HG02885 (cell line): ENCODE measurements at regions not wholly inside any gene's neighbourhood (a gene's known extent, or its start where the extent isn't known, plus 50 kb on each side); places are given as distances from the start of the nearest gene placed in this dataset.

Source experiments
- ATAC-seq: cut with Tn5 transposase; IDR thresholded peaks from one replicate; pipeline ENCODE4 v1.9.1; 2021; ENCODE audit warnings: mild to moderate bottlenecking; ENCODE audit not compliant: unreplicated experiment, poor library complexity

DNA sequence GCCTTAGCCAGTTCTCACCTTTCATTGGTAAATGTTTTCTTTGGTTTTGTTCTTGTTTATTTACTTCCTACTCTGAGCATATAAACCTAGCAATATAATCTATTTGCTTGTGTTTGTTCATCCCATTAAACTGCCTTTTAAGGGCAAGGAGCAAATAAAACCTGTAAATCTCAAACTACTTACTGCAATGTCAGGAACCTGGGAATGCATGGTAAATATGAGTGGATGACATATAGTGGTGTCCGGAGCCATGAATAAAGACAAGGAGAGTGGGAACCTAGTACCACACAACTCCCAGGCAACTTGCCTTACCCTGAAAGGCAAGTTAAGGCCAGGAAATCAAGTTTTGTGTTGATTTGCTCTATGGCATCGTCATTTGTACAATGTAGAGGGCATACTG is 1133.7 kb upstream of the NCAM2 start:
- no peak for ATAC-seq

DNA sequence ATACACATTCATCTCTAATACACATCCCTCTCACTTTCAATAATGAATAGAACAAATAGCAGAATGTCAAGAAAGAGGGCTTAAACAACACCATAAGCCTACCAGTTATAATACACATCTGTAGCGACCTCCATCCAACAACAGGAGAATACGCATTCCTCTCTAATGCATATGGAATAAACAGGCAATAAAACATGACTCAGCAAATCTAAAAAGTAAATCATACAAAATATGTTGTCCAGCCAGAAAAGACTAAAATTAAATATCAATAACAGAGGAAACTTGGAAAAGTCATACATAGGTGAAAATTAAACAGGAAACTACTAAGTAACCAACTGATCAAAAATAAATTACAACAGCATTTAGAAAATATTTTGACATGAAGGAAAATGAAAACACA is 1127.5 kb upstream of the NCAM2 start:
- no peak for ATAC-seq

DNA sequence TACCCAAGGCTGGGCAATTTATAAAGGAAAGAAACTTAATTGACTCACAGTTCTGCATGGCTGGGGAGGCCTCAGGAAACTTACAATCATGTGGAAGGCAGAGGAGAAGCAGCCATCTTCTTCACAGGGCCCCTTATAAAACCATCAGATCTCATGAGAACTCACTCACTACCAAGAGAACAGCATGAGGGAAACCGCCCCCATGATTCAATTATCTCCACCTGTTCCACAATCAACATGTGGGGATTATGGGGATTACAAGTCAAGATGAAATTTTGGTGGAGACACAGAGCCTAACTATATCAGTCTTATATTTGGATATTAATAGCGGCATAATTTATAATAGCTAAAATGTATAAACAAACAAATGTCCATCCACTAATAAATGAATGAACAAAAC is 1123.7 kb upstream of the NCAM2 start:
- ATAC-seq, result no peak

DNA sequence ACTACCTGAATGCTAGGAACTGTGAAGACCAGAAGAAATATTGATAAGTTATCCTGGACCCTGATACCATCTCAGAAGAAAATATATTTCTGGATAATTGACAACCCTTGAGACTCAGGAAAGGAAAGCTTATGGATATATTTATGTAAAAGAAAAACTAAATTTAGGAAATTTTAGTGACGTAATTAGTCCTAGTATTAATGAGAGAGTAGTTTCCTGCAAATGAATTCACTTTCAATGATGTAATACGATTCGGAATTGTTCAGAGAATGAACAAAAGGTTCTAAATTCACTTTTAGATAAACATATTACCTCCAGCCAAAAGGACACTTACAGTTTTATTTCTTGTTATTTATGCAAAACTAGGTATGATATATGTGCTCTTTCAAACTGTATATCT is 1120.1 kb upstream of the NCAM2 start:
- ATAC-seq, result no peak

DNA sequence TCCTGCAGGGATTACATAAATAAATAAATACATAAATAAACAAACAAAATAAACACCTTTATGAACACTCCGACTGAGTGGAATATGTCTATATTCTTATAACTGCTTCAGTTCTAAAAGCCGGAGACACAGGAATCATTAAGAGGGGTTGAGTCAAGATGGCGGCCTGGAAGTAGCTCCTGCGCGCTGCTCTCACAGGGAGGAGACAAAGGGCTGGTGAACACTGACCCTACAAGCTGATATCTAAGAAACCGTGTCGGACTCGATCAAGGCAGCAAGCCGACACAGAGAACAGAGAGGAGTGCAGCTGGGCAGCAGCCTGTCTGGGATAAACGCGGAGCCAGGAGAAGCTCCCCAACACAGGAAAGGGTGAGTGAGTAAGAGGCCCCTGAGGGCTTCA is 1098.6 kb upstream of the NCAM2 start:
- no peak for ATAC-seq

DNA sequence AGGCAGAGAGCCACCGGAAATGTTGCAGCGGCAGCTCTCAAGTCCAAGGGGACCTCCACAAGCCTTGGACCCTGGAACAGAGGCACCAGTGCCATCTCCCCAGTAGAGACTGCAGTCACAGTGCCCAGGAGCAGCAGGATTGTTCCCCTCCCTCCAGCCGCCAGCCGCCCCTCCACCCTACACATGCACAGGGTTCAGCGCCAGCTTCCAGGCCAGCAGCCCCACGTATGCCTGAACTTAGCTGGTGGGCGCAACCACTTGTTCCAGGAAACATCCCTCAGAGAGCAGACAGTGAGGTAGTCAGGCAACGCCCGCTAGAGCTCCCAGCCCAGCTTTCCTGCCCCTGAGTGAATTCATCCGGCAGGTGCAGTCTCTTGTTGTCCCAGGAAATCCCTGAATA is 1098.1 kb upstream of the NCAM2 start:
- no peak for ATAC-seq

DNA sequence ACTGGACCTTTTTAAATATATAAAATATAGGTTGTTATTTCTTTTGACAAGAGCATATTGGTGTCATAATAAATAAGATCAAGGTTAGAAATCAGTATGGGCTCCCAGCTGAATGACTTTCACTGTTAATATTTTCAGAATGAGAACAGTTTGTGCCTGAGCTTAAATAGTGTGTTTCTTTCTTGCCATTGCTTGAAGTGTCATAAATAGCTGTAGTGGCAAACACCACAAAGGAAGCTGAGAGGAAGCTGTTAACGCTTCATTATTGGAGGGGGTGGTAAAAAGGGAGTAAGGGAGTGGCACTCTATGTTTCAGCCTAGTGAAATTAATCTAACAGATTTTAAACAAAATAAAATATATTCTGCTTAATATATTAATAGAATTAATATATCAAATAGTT is 1089.8 kb upstream of the NCAM2 start:
- no peak for ATAC-seq

DNA sequence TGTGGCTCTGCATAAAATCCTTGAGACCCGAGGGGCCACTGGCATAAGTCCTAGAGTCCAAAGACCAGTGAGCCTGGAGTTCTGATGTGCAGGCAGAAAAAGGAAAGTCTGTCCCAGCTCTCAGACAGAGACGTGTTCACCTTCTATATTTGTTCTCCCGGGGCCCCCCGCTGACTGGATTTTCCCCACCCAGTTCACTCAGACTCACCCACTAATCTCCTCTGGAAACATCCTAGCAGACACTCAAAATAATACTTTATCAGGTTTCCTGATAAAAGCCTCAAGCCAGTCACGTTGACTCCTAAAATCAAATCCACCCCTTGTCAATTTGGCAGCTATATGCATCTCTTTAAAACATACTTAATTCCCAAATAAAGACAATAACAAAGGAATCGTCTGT is 1084.2 kb upstream of the NCAM2 start:
- no peak for ATAC-seq

DNA sequence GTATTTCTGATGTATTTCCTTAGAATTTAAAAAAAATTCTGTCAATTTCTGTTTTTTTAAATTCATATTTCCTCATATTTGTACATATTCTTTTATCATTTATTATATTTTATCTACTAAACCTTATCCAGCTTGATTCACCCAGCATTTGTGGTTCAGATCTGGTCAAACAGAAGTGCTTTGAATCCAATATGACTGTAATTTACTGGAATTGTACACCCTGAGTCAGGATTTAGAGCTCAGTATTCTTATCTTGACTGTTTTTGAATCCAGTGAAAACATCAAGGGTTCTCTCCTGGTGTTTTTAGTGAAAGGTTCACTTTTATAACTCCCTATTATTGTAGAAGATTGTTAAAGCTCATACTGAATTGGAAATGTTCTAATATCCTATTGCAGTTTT is 1077.0 kb upstream of the NCAM2 start:
- no peak for ATAC-seq

DNA sequence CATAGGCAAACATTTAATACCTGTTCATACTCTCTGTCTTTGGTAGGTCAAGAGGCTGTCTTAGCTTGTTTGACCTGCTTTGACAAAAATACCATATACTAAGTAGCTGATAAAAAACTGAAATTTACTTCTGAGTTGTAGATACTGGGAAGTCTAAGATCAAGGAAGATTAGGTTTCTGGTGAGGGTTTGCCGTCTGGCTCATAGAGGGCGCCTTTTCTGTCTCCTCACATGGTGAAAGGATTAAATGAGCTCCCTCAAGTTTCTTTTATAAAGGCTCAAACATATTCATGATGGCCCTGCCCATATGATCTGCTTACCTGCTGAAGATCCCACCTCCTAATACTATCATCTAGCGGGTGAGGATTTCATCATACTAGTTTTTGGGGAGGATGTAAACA is 1076.1 kb upstream of the NCAM2 start:
- ATAC-seq, result no peak

DNA sequence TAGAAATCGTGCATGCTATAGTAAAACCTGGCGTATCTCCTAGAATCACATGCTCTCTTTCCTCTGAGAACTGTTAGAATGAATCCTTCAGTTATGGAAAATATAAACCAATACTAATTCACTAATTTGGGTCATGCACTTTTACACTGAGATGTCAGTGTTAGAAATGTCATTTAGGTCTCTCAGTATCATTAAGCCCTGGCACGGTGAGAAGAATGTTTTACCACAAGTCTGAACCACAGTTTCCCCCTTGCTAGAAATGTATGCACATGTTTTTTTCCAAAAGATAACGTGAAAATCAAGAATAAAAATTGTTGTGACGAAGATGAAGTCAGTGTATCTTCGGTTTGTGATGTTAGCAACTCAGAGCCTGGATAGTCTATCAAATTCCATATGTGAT is 1062.7 kb upstream of the NCAM2 start:
- no peak for ATAC-seq

DNA sequence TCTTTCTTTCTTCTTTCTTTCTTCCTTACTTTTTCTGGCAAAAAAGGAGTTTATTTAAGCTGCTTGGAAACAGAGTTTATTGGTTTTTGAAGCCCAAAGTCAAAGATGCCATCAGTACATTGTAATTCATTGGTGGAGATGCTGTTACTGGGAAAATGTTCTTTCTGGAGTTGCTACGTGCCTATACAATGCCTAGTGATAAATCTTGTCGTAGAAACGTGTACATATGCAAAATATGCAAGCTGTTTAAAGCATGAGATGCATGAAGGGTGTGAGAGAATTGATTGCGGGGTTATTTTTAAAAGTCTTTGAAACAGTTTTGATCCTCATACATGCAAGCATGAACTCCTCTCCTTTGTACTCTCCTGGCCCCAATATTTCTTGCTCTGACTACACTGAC is 1060.6 kb upstream of the NCAM2 start:
- ATAC-seq, result no peak

DNA sequence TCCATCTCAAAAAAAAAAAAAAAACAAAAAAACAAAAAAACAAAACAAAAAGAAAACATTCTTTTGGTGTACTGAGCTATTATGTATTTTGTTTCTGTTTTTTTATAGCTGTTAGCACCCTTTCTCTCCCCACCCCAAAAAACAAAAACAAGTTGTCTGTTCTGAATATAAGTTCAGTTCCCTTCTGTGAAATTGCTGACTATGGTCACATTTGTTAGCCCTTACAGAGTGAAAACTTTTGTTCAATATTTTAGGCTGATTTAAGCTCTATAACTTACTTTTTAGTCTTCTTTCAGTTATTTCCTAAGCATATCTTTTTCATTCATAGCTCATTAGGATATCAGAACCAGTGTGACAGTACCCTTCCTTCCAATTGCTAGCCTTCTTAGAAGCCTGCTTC is 1056.6 kb upstream of the NCAM2 start:
- ATAC-seq, result no peak

DNA sequence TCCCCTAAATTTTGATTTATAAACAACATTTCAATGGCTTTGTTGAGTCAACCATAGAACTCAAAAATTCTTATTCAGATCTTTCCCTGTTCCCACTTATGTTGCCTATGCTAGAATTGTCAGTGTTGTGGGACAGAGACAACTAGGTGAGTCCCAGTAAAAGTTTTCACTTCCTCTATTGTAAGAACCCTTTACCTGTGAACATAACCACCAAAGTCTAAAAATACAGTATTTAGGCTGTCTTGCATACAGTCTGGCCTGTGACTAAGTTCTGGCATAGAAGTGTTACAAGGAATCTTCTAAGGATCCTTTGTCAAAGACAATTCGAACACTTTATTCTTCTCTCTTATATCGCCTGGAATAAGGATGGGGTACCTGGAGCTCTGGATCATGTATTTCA is 1047.9 kb upstream of the NCAM2 start:
- no peak for ATAC-seq

DNA sequence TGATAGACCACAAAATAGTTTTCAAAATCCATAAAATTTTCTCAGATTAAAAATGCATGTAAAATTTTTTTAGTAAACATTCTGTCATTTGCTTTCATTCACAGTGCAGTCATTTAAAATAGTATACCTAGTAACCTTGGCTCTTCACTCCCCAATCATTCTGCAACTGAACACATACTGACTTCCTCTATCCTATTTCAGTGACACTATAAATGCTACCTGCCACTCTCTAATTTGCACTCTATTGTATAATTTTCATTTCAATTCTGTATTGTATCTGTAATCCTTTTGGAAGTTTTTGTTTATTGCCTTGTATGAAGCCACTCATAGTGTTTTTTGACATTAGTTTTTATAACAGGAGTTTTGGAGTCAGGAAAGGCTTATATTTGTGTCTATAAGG is 1029.1 kb upstream of the NCAM2 start:
- no peak for ATAC-seq

DNA sequence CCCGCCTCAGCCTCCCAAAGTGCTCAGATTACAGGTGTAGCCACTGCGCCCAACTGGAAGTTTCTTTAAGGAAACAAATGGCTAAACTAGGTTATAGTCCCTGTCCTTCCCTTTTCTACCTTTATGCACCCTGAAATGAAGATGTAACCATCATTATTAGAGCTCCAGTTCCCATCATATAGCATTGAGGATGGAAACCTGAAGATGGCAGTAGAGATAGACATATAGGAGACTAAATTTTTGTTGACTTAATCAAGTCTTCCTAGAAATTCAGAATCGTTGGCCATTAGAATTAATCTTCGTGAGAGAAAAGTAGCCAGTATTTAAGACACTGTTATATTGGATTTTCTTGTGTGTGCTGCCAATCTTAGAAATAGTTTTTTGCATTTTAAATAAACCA is 1016.3 kb upstream of the NCAM2 start:
- no peak for ATAC-seq

DNA sequence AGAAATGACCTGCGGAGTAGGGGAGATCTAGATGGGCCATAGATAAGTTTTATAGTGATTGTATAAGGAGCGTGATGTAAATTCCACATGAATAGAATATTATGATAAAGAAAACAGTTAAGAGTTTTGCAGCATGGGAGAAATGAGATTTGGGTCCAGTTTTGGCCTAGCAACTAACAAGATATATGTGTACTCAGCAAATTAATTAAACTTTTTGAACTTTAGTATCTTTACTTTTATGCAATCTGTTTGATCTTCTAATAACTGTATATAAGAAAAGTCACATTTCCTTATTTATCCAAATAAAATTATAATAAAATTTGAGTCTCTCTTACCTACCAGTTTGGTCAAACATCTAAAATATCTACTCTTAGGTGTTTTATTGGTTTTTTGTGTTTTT is 1011.8 kb upstream of the NCAM2 start:
- ATAC-seq, result no peak

DNA sequence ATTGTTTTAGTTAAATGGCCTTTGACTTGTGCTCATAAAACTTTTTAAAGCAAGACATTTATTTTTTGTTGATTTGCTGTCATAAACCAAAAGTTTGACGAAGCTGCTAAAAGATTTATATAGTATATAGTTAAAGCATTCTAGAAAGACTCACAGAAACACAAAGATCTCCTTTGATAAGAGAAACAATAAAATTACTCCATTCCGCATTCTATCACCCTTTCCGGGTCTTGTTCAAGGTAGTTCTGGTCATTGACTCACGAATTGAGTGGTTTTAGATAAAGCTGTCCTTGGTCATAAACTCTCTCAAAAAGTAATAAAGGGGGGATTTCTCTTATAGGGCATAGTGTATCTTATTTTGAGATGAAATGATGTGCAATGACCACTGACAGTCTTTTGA is 1010.5 kb upstream of the NCAM2 start:
- ATAC-seq, result no peak

DNA sequence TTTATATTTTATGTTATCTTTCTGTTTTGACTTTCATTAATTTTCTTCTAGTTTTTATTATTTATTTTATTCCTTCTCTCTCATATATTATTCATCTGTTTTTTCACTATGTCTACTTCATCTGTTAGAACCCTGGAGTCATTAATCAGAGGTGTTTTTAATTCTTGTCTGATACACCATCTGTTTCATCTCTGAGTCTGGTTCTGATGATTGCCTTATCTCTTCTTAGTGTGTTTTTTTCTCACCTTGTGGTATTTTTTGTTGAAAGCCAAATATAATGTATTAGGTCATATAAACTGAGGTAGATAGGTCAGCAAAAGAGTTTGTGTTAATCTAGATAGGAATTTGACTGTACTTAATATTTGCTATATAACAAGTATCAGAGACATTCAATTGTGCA is 1005.7 kb upstream of the NCAM2 start:
- no peak for ATAC-seq

DNA sequence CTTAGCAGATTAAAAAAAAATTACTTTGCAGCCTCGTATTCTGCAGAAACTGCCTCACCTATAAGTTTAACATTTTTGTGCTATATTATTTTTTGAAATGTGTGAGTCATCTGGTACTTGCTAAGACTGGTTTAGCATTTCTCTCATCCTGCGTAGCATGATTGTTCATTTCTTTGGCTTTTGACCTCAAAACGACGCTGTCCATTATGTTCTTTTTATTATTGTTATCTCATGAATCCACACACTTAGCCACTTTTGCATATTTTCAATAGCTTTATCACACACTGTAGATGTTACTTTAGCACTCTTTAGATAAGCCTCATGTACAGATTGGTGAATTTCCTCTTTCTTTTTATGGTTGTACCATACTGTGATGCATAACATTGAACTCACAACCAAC is 1004.9 kb upstream of the NCAM2 start:
- no peak for ATAC-seq

DNA sequence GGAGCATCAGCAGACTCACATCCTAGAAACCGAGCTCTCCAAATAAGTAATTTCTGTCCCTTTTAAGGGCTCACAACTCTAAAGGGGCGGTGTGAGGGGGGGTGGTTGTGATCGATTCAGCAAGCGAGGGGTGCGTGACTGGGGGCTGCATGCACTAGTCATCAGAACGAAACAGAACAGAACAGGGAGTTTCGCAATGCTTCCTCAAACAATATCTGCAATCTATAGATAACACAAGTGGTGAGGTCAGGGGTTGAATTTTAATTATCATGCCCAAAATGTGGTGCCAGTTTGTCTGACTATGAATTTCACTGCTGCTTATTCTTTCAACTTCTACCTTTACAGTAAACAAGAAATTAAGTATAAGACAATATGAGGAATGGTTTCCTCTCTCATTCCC is 1003.0 kb upstream of the NCAM2 start:
- ATAC-seq, result no peak

DNA sequence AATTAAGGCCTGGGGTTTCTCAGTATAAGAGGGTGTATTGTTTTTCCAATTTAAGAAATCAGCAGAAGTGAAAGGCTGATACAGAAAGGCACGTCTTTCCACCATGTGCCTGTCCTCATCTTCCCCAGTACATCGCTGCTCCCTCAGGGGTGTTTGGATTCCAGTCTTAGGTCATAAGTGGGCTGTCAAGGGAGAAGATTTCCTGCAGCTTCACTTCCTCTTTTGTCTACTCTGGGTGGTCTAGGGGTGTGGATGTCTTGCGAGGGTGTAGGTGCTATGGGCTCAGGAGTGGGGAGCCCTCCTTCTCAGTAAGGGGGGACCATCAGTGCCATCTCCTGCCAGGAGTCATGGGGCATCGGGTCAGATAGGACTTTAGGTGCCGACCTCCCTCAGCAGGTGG is 999.8 kb upstream of the NCAM2 start:
- ATAC-seq, result no peak
